MV-4-11 (cell line): ENCODE measurements at regions not wholly inside any gene's neighbourhood (a gene's known extent, or its start where the extent isn't known, plus 50 kb on each side); places are given as distances from the start of the nearest gene placed in this dataset.
"Not testable (repeated sequence)": the region's sequence is repeated elsewhere in the genome, so short reads cannot be mapped to it uniquely, and the experiment has no call there.

Experiments
- DNase-seq: peaks from one replicate; lab custom pipeline; 2025; lab: John Stamatoyannopoulos, UW

DNA sequence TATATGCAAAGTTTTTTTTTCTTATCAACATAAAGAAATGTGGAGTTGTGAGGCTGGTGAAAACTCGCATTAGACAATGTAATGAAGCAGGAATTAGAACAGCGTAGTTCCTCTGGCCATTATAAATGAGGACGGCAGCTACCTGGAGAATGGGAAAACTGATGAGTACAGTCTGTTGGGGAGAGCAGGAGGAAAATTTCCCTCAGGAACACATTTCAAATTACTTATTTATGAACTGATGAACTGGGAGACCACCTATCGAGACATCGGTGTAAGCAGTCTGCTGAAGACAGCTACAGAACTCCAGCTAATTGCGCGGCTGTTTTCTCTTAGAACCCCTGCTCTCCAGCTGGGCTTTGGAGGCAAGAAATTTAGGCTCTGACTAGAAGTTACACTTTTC lies 343.9 kb upstream of the CLINT1 start:
- DNase-seq, result no peak

DNA sequence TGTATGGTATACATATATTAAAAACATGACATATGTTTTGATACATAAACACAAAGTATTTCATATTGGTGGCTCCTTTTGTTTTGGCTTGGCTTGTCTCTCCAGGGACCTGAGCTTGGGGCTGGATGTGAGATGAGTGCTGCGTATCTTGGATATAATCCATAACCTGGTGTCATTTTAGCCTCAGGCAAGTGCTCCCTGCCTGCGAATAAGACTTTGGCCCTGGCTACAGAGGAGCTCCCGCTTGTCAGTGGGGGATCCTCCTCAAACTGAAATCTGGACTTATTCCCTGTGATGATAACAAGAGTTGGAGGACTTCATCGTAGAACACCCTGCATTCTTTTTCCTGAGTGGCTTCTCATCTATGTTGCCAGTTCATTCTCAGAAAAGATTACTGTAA lies 341.7 kb upstream of the CLINT1 start:
- DNase-seq, result no peak

DNA sequence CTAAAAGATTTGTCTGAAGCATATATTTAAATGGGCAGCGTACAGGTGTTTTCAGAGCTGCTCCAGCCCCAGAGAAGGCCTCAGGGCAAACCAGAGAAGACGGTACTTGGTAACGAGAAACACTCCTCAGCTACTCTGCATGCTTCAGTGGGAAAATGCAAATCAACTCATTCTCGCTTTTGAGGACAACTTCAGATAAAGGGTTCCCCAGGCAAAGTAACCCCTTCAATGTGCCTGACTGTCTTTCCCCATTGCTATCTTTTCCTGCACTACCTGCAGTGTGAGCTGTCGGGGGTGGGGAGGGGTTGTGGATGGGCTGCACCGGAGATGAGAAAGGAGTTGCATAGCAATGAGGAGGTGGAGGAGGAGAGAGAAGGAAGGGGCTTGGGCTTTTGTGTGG lies 339.7 kb upstream of the CLINT1 start:
- no peak for DNase-seq

DNA sequence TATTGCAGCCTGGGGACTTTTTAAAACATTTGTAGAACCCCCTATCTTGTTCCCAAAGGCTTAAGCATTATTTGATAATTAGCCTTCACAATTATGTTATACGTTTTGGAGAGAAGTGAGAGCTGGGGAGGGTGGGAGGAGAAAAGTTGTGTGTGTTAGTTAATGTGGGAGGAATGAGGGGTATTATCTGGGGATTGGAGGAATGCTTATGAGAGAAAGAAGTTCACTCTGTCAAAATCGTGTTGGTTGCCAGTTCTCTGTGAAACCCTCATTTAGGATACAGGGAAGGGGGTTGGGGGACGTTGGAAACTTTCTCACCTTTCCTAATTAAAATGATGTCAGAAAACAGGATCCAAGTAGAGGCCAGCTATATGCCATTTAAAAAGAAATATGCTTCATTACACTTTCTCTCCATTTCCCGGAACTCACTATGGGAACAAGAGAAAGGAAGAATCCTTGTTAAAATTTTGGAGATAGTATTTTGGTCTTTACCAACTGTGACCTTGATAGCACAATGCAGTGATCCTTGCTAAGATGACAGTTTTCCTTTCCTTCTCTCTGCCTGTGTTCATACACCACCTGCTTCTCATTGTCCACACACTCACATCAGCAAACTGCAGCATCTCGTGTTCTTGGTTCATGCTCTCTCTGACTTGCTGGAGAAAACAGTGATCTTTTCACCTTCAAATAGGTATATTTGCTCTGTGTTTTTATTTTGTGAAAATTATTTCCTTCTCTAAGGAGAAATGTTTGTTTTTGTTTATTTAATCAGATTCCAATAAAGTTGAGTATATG lies 336.7 kb upstream of the CLINT1 start:
- no peak for DNase-seq

DNA sequence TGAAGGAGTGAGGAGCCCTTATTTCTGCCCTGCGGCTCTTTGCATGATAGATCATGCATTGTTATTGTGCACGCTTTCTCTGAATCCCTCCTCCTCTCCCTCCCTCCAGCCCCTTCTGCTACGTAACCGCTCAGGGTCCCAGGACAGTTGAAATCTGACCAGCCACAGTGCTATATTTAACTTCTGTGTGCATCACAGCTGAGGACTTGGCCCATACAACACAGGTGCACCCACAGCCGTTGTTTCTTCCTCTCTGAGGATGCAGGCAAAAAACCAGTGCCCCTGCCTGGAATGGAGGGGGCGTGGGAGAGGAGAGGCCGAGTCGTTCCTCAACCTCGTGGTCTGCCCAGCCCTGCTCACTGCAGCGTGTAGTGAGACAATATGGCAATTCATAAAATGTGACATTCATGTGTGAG lies 335.6 kb upstream of the CLINT1 start:
- DNase-seq, result no peak

DNA sequence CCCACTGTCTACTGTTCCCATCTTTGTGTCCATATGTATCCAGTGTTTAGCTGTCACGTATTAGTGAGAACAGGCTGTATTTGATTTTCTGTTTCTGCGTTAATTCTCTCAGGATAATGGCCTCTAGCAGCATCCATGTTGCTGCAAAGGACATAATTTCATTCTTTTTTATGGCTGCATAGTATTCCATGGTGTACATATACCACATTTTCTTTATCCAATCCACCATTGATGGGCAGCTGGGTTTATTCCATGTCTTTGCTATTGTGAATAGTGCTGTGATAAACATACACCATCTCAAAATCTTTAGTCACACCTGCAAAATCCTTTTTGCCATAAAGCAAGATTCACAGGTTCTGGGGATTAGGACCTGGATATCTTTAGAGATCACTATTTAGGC lies 334.4 kb upstream of the CLINT1 start:
- not testable (repeated sequence) for DNase-seq

DNA sequence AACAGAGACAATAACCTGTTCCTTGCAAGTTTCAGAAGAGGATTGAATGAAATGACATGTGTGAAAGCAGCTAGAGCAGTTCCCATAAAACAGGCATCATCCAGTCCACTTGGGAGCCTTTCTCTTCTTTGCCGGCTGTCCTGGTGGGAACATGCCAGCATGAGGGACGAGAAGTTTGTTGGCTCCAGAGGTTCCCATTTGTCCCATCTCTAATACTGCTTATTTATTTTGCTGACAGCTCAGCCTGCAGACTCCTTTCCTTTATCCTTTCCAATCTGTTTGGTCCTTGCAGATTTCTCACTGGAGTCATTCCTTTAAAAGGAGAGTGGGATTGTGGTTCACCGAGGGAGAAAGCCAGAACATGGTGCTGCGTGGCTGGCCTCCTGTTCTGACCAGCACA lies 321.5 kb upstream of the CLINT1 start:
- no peak for DNase-seq

DNA sequence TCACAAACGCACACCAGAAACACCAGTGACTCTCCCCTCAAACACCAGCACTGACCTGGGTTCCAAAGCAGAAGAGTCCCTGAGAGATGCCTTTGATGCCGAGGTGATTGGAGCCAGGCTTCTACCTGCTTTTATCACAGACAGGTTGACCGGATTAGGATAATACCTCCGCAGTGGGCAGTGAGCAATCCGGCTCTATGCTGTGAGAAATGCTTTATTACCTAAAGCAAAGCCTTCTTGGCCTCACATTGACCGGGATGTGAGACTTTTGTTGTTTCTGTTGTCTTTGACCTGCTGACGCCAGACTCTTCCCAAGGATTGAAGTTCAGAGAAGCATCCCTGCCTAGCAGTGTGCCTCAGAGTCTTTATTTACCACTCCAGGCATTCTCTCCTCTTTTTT lies 320.3 kb upstream of the CLINT1 start:
- no peak for DNase-seq

DNA sequence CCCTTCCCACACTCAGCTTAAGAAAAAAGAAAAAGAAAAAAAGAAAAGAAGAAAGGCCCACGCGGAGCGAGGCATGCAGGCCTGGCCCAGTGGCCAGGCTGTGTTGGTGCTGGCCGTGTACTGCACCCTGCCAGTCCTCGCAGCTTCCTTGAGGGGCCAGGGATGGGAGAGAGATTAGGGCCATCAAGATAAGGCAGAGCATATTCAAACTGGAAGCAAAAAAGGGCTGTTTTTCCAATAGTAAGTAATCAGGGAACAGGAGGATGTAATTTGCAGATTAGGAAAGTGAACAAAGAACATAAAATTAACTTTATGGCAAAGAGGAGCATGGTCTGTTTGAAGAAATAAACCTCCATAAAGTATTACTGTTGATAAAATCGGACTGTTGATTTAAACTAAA lies 319.6 kb upstream of the CLINT1 start:
- no peak for DNase-seq

DNA sequence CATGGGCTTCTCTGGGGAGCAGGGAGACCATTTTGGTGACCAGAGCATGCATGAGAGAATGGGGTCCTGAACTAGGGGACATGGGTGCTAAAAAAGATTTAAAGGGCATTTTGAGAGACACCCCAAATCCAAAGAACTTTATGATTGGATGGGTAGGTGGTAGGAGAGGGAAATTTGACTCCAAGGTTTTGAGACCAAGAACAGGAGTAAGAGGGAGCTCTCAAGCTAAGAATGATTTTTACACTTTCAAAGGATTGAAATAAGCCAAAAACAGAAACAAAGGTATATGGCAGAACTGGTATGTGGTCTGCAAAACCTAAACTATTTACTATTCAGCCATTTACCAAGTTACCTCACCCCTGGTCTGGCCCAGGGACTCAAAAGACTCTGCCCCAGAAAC lies 318.2 kb upstream of the CLINT1 start:
- no peak for DNase-seq

DNA sequence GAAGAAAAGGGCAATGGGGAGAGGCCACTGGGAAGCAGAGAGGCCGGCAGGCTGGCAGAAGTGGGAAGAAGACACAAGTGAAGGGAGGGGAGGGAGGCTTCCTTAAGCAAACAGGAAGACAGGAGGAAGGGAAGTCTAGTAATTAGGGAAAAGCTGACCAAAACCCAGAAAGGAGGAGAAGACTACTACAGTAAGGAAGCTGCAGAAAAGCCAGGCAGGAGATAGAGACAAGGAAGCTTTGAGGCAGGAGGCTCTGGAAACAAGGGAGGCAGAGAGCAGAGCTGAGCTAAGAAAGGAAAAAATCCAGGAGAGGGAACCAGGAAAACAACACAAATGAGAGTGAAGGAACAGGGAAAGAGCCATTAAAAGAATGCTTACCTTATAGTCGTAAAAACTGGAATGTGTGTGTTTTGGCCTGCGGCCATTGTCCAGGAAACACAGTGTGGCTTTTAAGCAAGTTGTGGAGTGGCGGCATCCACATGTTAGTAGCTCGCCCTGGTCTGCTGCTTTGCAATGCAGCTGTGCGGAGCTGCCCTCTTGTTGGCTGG lies 317.1 kb upstream of the CLINT1 start:
- no peak for DNase-seq

DNA sequence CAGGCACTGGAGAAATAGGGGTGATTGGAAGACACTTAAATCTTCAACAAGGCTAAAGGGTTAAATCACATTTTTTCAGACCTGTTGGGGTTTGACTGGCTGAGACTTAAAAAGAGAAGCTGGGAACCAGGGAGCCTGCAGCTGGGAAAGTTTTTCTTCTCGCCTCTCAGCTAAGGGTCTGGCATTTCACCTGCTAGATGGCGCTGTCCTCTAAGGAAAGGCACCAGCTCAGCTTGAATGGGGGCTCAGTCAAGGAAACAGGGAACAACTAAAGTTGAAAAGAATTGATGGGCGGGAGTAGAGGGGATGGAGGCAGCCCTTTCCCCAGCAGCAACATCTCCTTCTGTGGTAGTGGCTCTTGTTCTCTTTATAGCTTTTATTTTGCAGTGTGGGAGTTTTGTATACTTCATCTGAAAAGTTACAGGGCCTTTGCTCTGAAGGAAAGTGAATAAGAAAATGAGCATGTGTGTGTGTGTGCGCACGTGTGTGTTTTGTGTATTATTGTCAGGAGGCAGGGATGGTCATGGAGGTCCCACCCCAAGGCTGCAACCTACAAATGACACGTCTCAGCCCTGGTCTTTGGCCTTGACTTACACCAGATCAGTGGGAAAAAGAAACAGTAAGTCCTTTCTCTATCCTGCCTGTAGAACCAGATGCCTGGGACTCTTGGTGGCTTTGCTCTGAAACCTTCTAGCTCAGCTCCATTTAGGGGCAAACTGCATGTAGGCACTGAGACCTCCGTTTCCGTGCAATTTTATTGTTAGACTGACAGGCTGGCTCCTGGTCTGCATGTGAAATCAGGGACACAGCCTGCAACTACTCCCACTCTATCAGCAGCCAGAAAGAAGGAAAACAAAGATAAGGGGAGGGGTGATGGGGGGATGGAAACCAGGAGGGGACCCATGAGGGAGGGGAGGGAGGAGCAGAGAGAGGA lies 316.2 kb upstream of the CLINT1 start:
- peak; percentile 49 for DNase-seq

DNA sequence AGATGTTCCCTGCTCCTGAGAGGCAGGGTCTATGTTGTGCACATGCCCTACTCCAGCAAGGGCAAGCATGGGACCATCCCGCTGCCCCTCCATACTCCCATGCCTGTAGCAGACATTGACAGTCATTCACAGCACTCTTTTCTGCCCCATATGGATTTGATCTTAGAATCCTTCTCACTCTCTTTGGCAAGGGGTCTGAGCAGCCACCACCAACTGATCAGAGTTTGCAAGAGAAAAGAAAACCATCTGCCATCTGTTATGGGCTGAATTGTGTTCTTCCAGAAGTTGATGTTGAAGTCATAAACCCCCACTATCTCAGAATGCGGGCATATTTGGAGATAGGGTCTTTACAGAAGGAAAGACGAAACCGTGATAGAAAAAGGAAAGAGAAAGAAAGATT lies 315.1 kb upstream of the CLINT1 start:
- DNase-seq, result no peak

DNA sequence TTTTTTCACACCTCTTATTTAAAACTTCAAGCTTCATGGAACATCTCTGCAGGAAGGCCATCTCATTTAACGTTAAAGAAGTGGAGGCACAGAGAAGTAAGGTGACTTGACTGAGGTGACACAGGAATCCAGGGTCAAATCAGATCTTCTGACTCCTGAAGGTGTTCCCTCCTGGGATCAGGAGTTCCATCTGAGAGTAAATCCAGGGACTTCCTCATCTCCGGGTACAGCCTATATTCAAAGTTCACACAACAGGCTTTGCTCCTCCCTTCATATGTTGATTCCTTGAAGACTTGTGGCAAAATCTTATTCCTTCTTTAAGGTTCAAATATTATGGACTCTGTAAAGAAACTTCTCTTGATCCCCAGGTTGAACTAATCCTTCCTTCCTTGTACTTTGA lies 313.1 kb upstream of the CLINT1 start:
- DNase-seq, result no peak

DNA sequence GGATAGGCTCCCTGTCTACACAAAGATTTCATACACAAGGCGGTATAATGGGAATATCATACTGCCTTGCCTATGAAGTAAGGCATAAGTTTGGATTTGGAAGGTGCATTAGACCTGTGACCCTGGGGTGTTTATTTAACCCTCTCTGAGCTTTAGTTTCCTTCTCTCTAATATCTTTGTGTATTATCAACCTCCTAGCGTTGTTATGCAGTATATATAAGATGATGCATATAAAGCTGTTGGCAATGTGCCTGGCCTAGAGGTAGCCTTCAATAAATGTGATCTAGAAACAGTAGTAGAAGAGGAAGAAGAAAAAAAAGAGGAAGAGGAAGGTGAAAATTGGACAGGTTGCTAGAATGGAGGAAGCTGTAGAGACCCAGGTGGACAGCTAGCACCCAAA lies 311.6 kb upstream of the CLINT1 start:
- no peak for DNase-seq

DNA sequence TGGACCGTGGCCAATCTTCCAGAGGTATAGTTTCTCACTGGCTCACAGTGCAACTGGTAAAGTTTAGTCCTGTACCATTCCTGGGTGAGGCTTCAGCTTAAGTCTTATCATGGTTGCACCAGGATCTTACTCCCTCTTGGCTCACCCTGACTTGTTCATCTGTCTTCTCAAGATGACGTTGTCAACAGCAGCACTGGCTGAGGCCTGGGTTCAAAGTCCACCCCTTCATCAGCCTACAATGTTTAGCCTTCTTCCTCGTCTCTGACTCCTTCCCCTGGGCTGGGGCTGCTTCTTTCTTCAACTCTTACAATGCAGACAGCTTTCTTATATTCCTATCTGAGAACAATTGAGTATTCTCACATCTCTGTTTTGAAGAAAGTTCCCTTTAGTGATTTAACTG lies 311.1 kb upstream of the CLINT1 start:
- DNase-seq, result no peak

DNA sequence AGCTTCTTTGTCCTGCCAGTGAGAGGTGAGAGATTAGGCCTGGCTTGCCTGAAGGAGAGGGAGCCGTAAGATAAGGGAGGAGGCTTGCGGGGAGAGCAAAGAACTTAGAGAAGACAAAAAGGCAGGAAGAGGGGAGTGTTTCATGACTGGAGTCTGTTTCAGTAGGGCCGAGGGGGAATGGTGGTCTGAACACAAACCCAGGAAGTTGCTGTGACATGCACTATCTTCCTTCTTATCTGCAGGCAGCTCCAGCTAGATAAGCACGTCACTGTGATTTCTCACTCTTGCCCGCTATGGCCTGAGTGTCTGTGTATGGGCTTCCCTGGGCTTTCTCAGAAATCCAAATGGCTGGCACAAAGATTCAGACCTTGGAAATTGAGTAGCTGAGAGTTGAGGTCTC lies 307.5 kb upstream of the CLINT1 start:
- no peak for DNase-seq

DNA sequence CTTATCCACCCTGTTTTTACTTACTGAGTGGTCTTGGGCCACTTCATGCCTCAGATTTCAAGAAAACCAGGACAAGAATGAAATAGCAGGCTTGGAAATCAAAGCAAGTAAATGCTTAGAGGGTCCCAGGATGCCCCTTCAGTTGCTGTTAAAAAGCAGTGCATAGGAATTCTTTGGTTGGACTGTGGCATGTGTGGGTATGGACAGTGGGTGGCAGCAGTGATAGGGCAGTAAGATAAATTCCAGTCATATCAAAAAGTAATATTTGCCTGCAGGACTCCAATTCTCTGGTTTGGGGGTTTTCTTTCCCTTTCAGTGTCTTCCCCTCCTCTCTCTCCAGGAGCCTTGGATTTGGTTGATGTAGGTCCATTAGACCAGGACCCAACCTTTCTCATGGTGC lies 306.7 kb upstream of the CLINT1 start:
- no peak for DNase-seq

DNA sequence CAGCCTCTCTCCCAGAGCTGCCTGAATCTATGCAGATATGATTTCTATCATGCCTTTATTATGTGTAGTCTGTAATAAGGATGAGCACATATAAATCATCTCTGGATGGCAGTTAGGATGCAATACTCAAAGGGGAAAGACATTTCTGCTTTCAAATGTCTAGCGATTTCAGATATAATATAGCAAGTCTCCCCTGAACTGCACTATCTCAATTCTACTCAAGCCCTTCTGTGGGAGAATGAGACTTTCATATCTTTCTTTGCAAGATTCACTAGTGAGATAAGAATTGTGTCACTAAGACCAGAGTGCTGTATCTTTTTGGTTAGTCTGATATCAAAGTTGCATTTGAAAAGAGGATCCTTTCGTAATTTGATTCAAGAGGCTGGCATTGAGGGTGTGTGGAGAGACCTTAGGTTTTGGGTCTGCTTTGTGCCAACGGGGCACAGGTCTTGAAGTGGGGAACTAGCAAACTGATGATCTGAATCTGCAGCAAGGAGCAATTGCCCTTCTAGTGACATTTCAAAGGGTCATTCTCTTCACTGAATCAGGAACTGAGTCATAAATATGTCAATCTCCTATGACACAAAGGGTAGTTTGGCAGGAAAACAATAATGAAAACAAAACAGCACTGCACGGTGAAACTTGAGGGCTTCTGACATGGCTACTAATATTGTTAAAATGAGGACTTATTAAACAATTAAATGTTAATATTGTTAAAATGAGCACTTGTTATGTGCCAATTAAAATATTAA lies 305.5 kb upstream of the CLINT1 start:
- DNase-seq, result no peak

DNA sequence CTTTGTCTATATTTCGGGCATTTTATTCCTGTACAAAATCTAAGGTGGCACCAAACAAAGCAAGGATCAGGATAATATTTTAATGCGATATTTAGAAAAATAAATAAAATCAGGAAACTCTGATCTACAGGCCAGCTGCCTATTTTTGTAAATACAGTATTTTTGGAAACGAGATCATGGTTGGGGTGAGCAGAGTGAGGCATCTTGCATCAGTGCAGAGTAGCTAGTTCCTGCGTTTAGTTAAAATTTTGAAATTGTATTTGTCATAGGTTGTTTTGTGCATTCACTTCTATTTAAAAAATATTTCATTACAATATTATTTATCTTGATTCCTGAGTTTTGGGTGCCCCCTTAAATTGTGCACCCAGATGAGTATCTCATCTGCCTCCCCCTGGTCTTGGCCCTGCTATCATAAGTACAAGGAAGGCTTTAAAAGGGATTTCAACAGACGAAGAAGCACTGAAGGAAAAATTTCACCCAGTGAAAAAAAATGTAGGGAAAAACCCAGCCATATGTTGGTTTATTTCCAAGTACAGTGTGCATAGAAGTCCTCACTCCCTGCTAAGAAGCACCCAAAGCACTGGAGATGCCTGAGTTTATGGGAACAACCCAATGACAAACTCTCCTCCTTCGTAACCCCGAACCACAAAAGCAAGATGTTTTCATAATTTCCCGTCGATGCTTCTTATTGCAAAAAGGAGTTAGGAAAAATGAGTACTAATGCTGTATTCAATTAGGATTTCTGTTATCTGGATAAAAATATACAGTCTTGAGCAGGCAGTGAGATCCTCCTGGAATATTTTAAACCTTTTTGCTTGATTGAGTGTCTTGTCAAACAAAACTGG lies 304.7 kb upstream of the CLINT1 start:
- no peak for DNase-seq

DNA sequence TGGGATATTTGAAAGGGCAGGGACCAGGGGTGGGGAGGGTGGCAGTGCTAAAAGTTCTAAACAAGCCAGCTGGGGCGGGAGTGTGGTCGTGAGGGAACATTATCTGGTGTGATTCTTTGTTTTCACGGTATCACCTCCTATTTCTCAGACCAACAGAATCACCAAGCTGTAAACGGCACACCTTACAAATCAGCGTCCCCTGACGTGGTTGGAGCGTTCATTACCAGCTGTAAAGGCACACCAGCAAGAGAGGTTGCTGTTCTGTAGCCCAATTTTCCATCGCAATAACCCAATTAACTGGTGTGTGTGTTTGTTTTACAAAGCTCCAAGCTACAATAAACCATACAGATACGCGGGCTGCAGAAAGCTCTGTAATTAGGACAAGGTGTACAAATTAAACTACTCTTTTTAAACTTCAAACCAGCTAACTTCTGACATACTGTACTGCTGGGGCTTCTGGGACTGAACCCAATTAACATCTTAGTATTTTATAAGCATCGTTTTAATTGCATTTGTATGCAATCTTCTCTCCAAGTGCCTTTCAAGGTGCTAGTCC lies 303.6 kb upstream of the CLINT1 start:
- DNase-seq, result no peak
